GM23338 (cell line): ENCODE measurements at regions not wholly inside any gene's neighbourhood (a gene's known extent, or its start where the extent isn't known, plus 50 kb on each side); places are given as distances from the start of the nearest gene placed in this dataset.

ENCODE experiments used
- CREB1 ChIP-seq: fragments of 250-450 bp; sonication (Bioruptor Pico); IDR thresholded peaks from 2 replicates; pipeline ENCODE4 v1.5.0; 2020; ENCODE audit warnings: low read depth, mild to moderate bottlenecking, moderate library complexity
- CTCF ChIP-seq, 2 experiments: fragments of 200-600 bp in 1 of 2; sonication (generic) in 1 of 2; conservative IDR thresholded peaks; 2 replicates each; pipeline versions ENCODE4 v1.5.1 to v1.6.1; 2016 to 2017; ENCODE audit warnings: antibody characterized with exemption in 2 of 2, low read depth in 2 of 2, mild to moderate bottlenecking in 2 of 2, moderate library complexity in 1 of 2
- EZH2phosphoT487 ChIP-seq: fragments of 200-600 bp; sonication (generic); IDR thresholded peaks from one replicate; pipeline ENCODE4 v1.8.1; 2018; ENCODE audit warnings: antibody characterized with exemption; ENCODE audit not compliant: unreplicated experiment
- JUNB ChIP-seq: IDR thresholded peaks from one replicate; pipeline ENCODE4 v1.6.1; 2016; ENCODE audit warnings: antibody characterized with exemption; ENCODE audit not compliant: unreplicated experiment
- NANOG ChIP-seq: IDR thresholded peaks from 2 replicates; pipeline ENCODE4 v1.6.1; 2016; ENCODE audit warnings: antibody characterized with exemption, borderline replicate concordance
- POLR2AphosphoS5 ChIP-seq: IDR thresholded peaks from 2 replicates; pipeline ENCODE4 v1.6.1; 2016; ENCODE audit warnings: antibody characterized with exemption, low read depth
- REST ChIP-seq: IDR thresholded peaks from one replicate; pipeline ENCODE4 v1.6.1; 2018; ENCODE audit warnings: antibody characterized with exemption; ENCODE audit not compliant: unreplicated experiment
- STAT1 ChIP-seq: IDR thresholded peaks from one replicate; pipeline ENCODE4 v1.6.1; 2016; ENCODE audit warnings: antibody characterized with exemption; ENCODE audit not compliant: unreplicated experiment

GRCh38 chr5:158277276-158277675 lies 418.3 kb upstream of the CLINT1 start:
- TF ChIP-seq EZH2phosphoT487 (no peak), CTCF (conservative IDR thresholded peaks at IDR 0.05; ENCODE audit: low read depth in 2 of 2) (no peak), POLR2AphosphoS5 (no peak), STAT1 (no peak), REST (no peak), JUNB (no peak), CREB1 (CRISPR knock-in tag) (no peak), NANOG (no peak)
